LNCAP (cell line): ENCODE measurements at regions not wholly inside any gene's neighbourhood (a gene's known extent, or its start where the extent isn't known, plus 50 kb on each side); places are given as distances from the start of the nearest gene placed in this dataset.

Source experiments
- TF ChIP-seq, protein P1 (sequence below): fragments of 450-650 bp; IDR thresholded peaks from 2 replicates; pipeline ENCODE4 v1.5.1; 2017; ENCODE audit warnings: mild to moderate bottlenecking

- TF ChIP-seq, protein P1, sequence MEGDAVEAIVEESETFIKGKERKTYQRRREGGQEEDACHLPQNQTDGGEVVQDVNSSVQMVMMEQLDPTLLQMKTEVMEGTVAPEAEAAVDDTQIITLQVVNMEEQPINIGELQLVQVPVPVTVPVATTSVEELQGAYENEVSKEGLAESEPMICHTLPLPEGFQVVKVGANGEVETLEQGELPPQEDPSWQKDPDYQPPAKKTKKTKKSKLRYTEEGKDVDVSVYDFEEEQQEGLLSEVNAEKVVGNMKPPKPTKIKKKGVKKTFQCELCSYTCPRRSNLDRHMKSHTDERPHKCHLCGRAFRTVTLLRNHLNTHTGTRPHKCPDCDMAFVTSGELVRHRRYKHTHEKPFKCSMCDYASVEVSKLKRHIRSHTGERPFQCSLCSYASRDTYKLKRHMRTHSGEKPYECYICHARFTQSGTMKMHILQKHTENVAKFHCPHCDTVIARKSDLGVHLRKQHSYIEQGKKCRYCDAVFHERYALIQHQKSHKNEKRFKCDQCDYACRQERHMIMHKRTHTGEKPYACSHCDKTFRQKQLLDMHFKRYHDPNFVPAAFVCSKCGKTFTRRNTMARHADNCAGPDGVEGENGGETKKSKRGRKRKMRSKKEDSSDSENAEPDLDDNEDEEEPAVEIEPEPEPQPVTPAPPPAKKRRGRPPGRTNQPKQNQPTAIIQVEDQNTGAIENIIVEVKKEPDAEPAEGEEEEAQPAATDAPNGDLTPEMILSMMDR = no peak
Observed at GRCh38 chr14:101047326-101047725, 143.8 kb upstream of the RTL1 start.

- TF ChIP-seq, protein P1 = no peak
Observed at GRCh38 chr14:101048766-101049165, 145.2 kb upstream of the RTL1 start.

- TF ChIP-seq, protein P1 = no peak
Observed at GRCh38 chr14:101049511-101049910, 146.0 kb upstream of the RTL1 start.

DNA sequence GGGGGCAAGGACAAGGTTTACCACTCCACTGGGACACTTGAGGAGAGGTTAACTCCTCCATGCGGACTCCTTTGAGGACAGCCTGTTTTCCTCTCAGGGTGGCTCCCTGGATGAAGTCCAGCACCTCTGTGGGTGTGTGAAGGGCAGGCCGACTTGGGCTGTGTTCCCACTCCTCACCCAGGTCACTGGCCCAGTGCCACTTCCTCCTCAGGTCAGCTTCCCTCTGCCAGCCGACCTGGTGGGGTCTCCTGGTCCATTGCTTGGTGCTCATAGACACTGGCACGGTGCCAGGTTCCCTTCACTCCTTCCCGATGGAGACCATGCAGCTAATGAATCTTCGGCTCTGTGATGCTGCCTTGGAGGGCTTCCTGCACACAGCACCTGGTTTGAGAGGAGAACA is 146.4 kb upstream of the RTL1 start:
- TF ChIP-seq, protein P1 = no peak

DNA sequence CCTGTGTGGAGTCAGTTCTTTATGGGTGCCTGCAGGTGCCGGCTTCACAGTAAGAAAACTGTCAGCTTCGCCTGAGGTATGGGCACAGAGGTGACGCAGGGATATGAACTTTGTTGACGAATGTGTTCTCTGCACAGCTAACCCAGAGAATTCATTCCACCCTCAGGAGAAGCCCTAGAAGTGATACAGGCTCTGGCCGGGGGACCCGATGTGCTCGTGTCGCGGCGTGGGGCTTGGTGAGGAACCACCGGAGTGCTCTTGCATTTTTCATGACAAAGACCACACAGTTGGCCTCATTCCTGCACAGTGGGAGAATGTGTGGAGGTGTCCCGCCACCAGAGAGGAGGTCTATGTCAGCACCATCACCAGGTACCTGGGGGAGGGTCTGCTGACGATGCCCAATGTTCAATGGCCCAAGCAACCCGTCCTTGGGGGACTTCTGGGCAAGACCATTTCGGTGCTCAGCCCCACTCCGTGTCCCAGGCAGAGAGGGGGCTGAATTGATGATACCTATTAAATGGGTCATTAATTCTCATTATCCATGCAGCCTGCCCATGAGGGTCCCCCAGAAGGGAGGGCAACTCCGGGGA is 147.5 kb upstream of the RTL1 start:
- TF ChIP-seq, protein P1 = no peak

- TF ChIP-seq, protein P1 = no peak
Observed at GRCh38 chr14:101054671-101055070, 151.1 kb upstream of the RTL1 start.

DNA sequence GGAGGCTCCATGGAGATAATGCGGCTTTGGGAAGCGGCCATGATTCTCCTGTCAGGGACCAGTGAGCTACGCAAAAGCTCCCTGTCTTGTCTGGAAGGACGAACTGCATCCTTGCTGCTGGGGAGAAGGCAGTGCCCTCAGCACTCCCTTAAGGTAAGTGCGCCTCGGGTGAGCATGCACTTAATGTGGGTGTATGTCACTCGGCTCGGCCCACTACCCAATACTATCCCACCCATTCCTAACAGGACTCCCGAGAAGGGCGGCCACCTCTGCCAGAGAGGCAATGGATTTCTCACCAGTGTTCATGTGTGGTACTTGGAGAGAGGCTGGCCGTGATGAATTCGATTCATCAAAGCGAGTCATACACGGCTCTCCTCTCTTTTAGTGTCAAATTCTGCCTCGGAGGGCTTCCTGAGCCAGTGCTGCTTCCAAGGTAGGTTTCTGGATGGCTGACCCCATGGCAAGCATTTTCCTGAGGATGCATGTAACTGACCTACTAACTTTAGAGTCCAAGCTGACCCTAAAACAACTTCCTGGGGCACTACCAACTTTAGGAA is 151.7 kb upstream of the RTL1 start:
- TF ChIP-seq, protein P1 = no peak
